GM23338 (cell line): ENCODE measurements at regions not wholly inside any gene's neighbourhood (a gene's known extent, or its start where the extent isn't known, plus 50 kb on each side); places are given as distances from the start of the nearest gene placed in this dataset.

Experiments used
- ATAC-seq: fragments of 200-7000 bp; cut with Tn5 transposase; 3 replicates; pipeline ENCODE4 v1.9.1; 2020
- DNase-seq: peaks from one replicate; pipeline ENCODE4 v3.0.0-alpha.2; 2015; ENCODE audit warnings: low spot score
- H2AFZ ChIP-seq: fragments of 200-600 bp; sonication (generic); 2 replicates; pipeline ENCODE4 v1.8.0; 2016; ENCODE audit warnings: antibody characterized with exemption, mild to moderate bottlenecking, moderate library complexity
- H3F3A ChIP-seq: fragments of 200-600 bp; sonication (generic); replicated peaks from 2 replicates; pipeline ENCODE4 v1.8.0; 2017; ENCODE audit warnings: antibody characterized with exemption, mixed run types, low read depth
- H3K27ac ChIP-seq: fragments of 200-600 bp; sonication (generic); 2 replicates; pipeline ENCODE4 v1.6.1; 2016; ENCODE audit warnings: low read depth
- H3K27me3 ChIP-seq: fragments of 200-600 bp; sonication (generic); 2 replicates; pipeline ENCODE4 v1.8.0; 2016; ENCODE audit warnings: mild to moderate bottlenecking, mixed run types, moderate library complexity; ENCODE audit not compliant: insufficient read depth
- H3K36me3 ChIP-seq: fragments of 200-600 bp; sonication (generic); 2 replicates; pipeline ENCODE4 v1.8.0; 2016; ENCODE audit warnings: mild to moderate bottlenecking; ENCODE audit not compliant: insufficient read depth
- H3K4me1 ChIP-seq: fragments of 200-600 bp; sonication (generic); 2 replicates; pipeline ENCODE4 v1.8.0; 2016; ENCODE audit warnings: mild to moderate bottlenecking, moderate library complexity; ENCODE audit not compliant: insufficient read depth
- H3K4me2 ChIP-seq: fragments of 200-600 bp; sonication (generic); 2 replicates; pipeline ENCODE4 v1.7.1; 2017; ENCODE audit warnings: mixed run types
- H3K4me3 ChIP-seq: fragments of 200-600 bp; sonication (generic); 2 replicates; pipeline ENCODE4 v1.6.1; 2016; ENCODE audit warnings: mixed run types
- H3K79me2 ChIP-seq: fragments of 200-600 bp; sonication (generic); replicated peaks from 2 replicates; pipeline ENCODE4 v1.8.0; 2017; ENCODE audit warnings: mild to moderate bottlenecking; ENCODE audit not compliant: insufficient read depth
- H3K9me2 ChIP-seq: fragments of 200-600 bp; sonication (generic); 2 replicates; pipeline ENCODE4 v1.8.0; 2017; ENCODE audit not compliant: insufficient read depth
- H4K20me1 ChIP-seq: fragments of 200-600 bp; sonication (generic); replicated peaks from 2 replicates; pipeline ENCODE4 v1.8.0; 2017; ENCODE audit warnings: mild to moderate bottlenecking; ENCODE audit not compliant: insufficient read depth
- H3K27ac Mint-ChIP-seq: 2 replicates; pipeline ENCODE4 v1.8.0; 2020; ENCODE audit warnings: inconsistent platforms, mild to moderate bottlenecking, moderate library complexity, mixed read lengths
- H3K27me3 Mint-ChIP-seq: 3 replicates; pipeline ENCODE4 v1.8.0; 2022; ENCODE audit warnings: low read depth, mild to moderate bottlenecking, moderate library complexity, mixed read lengths, inconsistent platforms; ENCODE audit not compliant: insufficient read depth, poor library complexity
- H3K36me3 Mint-ChIP-seq: 3 replicates; pipeline ENCODE4 v1.8.0; 2021; ENCODE audit warnings: low read depth, mild to moderate bottlenecking, inconsistent platforms, moderate library complexity, mixed read lengths
- H3K4me1 Mint-ChIP-seq: 3 replicates; pipeline ENCODE4 v1.8.0; 2020; ENCODE audit warnings: mild to moderate bottlenecking, inconsistent platforms, mixed read lengths
- H3K4me3 Mint-ChIP-seq: 3 replicates; pipeline ENCODE4 v1.8.0; 2021; ENCODE audit warnings: moderate library complexity, mild to moderate bottlenecking, inconsistent platforms, mixed read lengths
- H3K9me3 Mint-ChIP-seq: 3 replicates; pipeline ENCODE4 v1.8.0; 2020; ENCODE audit warnings: moderate library complexity, mild to moderate bottlenecking, inconsistent platforms, mixed read lengths
- CREB1 ChIP-seq: fragments of 250-450 bp; sonication (Bioruptor Pico); IDR thresholded peaks from 2 replicates; pipeline ENCODE4 v1.5.0; 2020; ENCODE audit warnings: low read depth, mild to moderate bottlenecking, moderate library complexity
- EZH2 ChIP-seq: fragments of 200-600 bp; sonication (generic); IDR thresholded peaks from one replicate; pipeline ENCODE4 v1.8.0; 2017; ENCODE audit warnings: antibody characterized with exemption, mild to moderate bottlenecking, low read depth; ENCODE audit not compliant: unreplicated experiment
- EZH2phosphoT487 ChIP-seq: fragments of 200-600 bp; sonication (generic); IDR thresholded peaks from one replicate; pipeline ENCODE4 v1.8.1; 2018; ENCODE audit warnings: antibody characterized with exemption; ENCODE audit not compliant: unreplicated experiment
- JUNB ChIP-seq: IDR thresholded peaks from one replicate; pipeline ENCODE4 v1.6.1; 2016; ENCODE audit warnings: antibody characterized with exemption; ENCODE audit not compliant: unreplicated experiment
- NANOG ChIP-seq: IDR thresholded peaks from 2 replicates; pipeline ENCODE4 v1.6.1; 2016; ENCODE audit warnings: antibody characterized with exemption, borderline replicate concordance
- POLR2AphosphoS5 ChIP-seq: IDR thresholded peaks from 2 replicates; pipeline ENCODE4 v1.6.1; 2016; ENCODE audit warnings: antibody characterized with exemption, low read depth
- ZNF331 ChIP-seq: fragments of 250-450 bp; sonication (Bioruptor Pico); IDR thresholded peaks from 2 replicates; pipeline ENCODE4 v1.5.0; 2020; ENCODE audit warnings: low read depth, mild to moderate bottlenecking, moderate library complexity
- ZNF462 ChIP-seq: fragments of 250-450 bp; sonication (Bioruptor Pico); IDR thresholded peaks from 2 replicates; pipeline ENCODE4 v1.5.0; 2020; ENCODE audit warnings: mild to moderate bottlenecking, moderate library complexity
- TF ChIP-seq, protein P1 (sequence below): IDR thresholded peaks from one replicate; pipeline ENCODE4 v1.6.1; 2018; ENCODE audit warnings: antibody characterized with exemption; ENCODE audit not compliant: unreplicated experiment
- TF ChIP-seq, protein P2 (sequence below), 2 experiments: fragments of 200-600 bp in 1 of 2; sonication (generic) in 1 of 2; conservative IDR thresholded peaks; 2 replicates each; pipeline versions ENCODE4 v1.5.1 to v1.6.1; 2016 to 2017; ENCODE audit warnings: antibody characterized with exemption in 2 of 2, low read depth in 2 of 2, mild to moderate bottlenecking in 2 of 2, moderate library complexity in 1 of 2

- TF ChIP-seq, protein P1, sequence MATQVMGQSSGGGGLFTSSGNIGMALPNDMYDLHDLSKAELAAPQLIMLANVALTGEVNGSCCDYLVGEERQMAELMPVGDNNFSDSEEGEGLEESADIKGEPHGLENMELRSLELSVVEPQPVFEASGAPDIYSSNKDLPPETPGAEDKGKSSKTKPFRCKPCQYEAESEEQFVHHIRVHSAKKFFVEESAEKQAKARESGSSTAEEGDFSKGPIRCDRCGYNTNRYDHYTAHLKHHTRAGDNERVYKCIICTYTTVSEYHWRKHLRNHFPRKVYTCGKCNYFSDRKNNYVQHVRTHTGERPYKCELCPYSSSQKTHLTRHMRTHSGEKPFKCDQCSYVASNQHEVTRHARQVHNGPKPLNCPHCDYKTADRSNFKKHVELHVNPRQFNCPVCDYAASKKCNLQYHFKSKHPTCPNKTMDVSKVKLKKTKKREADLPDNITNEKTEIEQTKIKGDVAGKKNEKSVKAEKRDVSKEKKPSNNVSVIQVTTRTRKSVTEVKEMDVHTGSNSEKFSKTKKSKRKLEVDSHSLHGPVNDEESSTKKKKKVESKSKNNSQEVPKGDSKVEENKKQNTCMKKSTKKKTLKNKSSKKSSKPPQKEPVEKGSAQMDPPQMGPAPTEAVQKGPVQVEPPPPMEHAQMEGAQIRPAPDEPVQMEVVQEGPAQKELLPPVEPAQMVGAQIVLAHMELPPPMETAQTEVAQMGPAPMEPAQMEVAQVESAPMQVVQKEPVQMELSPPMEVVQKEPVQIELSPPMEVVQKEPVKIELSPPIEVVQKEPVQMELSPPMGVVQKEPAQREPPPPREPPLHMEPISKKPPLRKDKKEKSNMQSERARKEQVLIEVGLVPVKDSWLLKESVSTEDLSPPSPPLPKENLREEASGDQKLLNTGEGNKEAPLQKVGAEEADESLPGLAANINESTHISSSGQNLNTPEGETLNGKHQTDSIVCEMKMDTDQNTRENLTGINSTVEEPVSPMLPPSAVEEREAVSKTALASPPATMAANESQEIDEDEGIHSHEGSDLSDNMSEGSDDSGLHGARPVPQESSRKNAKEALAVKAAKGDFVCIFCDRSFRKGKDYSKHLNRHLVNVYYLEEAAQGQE, result no peak
- TF ChIP-seq EZH2, result no peak
- no peak for TF ChIP-seq CREB1 (CRISPR knock-in tag)
- TF ChIP-seq, protein P2, sequence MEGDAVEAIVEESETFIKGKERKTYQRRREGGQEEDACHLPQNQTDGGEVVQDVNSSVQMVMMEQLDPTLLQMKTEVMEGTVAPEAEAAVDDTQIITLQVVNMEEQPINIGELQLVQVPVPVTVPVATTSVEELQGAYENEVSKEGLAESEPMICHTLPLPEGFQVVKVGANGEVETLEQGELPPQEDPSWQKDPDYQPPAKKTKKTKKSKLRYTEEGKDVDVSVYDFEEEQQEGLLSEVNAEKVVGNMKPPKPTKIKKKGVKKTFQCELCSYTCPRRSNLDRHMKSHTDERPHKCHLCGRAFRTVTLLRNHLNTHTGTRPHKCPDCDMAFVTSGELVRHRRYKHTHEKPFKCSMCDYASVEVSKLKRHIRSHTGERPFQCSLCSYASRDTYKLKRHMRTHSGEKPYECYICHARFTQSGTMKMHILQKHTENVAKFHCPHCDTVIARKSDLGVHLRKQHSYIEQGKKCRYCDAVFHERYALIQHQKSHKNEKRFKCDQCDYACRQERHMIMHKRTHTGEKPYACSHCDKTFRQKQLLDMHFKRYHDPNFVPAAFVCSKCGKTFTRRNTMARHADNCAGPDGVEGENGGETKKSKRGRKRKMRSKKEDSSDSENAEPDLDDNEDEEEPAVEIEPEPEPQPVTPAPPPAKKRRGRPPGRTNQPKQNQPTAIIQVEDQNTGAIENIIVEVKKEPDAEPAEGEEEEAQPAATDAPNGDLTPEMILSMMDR (conservative IDR thresholded peaks at IDR 0.05; ENCODE audit: low read depth in 2 of 2), result no peak
- TF ChIP-seq NANOG, result no peak
- TF ChIP-seq EZH2phosphoT487, result no peak
Measured at GRCh38 chr6:153624528-153624927, 414.5 kb upstream of the OPRM1 start (continued).

GRCh38 chr6:153623496-153623895, 415.5 kb upstream of the OPRM1 start:
- H3K27me3 Mint-ChIP-seq, result no peaks in the 10 kb centered on the region
- Histone ChIP-seq H4K20me1 (no peaks in the 10 kb centered on the region), H3K79me2 (no peaks in the 10 kb centered on the region), H2AFZ (no peak overlapping the region), H3K36me3 (no peaks in the 10 kb centered on the region), H3K4me1 (no peaks in the 10 kb centered on the region), H3F3A (no peaks in the 10 kb centered on the region), H3K27me3 (no peaks in the 10 kb centered on the region), H3K4me2 (no peak overlapping the region), H3K27ac (no peak overlapping the region), H3K9me2 (no peaks in the 10 kb centered on the region), H3K4me3 (no peak overlapping the region)
- H3K36me3 Mint-ChIP-seq, result no peaks in the 10 kb centered on the region
- TF ChIP-seq JUNB, result no peak
- no peak for TF ChIP-seq POLR2AphosphoS5
- no peaks in the 10 kb centered on the region for H3K9me3 Mint-ChIP-seq
- H3K4me3 Mint-ChIP-seq, result no peak overlapping the region
- DNase-seq (no peak), ATAC-seq (no peak)
- no peak overlapping the region for H3K27ac Mint-ChIP-seq
- peaks cover 6% of the 10 kb centered on the region for H3K4me1 Mint-ChIP-seq

GRCh38 chr6:153621491-153621890, 417.5 kb upstream of the OPRM1 start:
- Histone ChIP-seq H3K79me2 (no peaks in the 10 kb centered on the region), H3K27me3 (no peaks in the 10 kb centered on the region), H3K4me2 (no peak overlapping the region), H4K20me1 (no peaks in the 10 kb centered on the region), H3K27ac (no peak overlapping the region), H3K4me1 (0 out of 2 replicates have a peak, but pooled peaks cover 5% of the 10 kb centered on the region), H3K9me2 (no peaks in the 10 kb centered on the region), H3K36me3 (no peaks in the 10 kb centered on the region), H2AFZ (no peak overlapping the region), H3K4me3 (no peak overlapping the region), H3F3A (no peaks in the 10 kb centered on the region)
- no peak overlapping the region for H3K4me3 Mint-ChIP-seq
- no peak for DNase-seq
- H3K9me3 Mint-ChIP-seq, result no peaks in the 10 kb centered on the region
- no peak for ATAC-seq
- no peak overlapping the region for H3K27ac Mint-ChIP-seq
- H3K27me3 Mint-ChIP-seq, result peaks cover 2% of the 10 kb centered on the region
- no peaks in the 10 kb centered on the region for H3K36me3 Mint-ChIP-seq
- peaks cover 6% of the 10 kb centered on the region for H3K4me1 Mint-ChIP-seq
- no peak for TF ChIP-seq ZNF331 (CRISPR knock-in tag)
- TF ChIP-seq ZNF462 (CRISPR knock-in tag), result no peak
